NCI-H524 (cell line): ENCODE measurements at regions not wholly inside any gene's neighbourhood (a gene's known extent, or its start where the extent isn't known, plus 50 kb on each side); places are given as distances from the start of the nearest gene placed in this dataset.

ENCODE experiments used
- DNase-seq, 2 experiments: peaks; one replicate each; lab custom pipeline; 2025; lab: John Stamatoyannopoulos, UW

GRCh38 chr5:111887706-111888105, 130.7 kb upstream of the NREP start:
- no peak for DNase-seq

DNA sequence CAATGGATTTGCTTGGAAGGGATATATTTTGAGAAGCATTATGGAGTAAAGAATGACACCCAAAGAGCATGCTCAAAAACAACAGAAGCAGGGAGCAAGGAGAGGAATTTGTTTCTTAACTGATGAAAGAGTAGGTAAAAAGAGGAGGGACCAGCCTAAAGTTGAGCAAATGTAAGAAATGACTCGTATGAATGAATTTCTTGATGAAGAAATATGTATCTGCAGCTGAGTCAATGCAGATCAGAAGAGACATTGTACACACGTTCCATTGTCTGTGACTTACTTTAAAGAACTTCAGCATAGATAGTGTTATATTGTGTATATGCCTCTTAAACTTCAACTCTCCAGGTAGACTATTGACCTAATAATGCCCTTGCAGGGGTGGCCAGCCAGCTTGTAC, 112.7 kb upstream of the NREP start:
- DNase-seq: no peak

DNA sequence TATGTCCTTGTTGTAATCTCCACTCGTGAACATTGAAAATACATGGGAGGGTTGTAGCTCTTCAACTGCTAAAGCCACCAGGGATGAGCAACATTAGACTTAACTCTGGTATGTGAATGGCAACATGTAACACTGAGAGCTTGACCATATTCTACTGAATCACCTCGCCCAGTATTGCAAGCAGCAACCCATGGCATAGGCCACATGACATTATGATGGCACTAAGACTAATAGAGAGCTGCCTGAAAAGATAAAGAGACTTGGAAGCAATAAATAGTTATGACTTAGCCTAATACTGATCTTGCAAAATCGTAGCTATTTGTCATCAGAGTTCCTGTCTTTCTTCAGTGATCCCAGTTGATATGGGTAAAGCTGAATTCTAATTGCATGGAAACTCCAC, 108.4 kb upstream of the NREP start:
- DNase-seq: no peak

DNA sequence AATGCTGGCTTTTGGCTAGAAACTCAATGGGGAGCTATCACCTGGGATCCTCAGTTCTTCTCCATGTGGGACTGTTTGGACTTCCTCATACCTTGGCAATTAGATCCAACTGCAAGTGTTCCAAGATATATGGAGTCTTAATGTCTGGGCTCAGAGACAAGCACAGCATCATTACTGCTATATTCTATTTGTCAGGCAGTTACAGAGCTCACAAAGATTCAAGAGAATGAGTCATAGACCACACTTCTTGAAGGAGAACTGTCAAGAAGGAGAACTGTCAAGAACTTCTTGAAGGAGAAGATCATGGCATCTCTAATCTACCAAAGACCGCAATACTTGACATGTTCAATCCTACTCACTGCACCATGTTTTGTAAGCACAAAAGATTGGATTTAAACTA, 106.8 kb upstream of the NREP start:
- no peak for DNase-seq

GRCh38 chr5:111859533-111860270, 102.7 kb upstream of the NREP start:
- DNase-seq: no peak

DNA sequence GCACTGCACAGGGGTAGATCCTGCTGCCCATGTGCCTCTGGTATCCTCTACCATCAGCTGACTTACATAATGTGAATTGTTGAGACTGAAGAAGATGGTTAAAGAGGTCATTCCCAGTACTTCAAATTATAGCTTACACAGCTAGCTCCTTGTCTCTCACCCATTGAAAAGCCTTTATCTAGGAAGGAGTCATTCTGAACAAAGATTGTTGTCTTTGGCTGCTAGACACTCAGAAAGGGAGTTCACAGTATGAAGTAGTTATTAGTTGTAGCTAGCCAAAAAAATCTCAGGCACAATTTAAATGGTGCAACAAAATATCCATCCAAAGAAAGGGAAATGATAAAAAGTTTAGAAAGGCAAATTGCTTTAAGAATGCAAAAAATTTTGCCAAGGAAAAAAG, 102.0 kb upstream of the NREP start:
- DNase-seq: no peak

GRCh38 chr5:111857623-111858022, 100.6 kb upstream of the NREP start:
- no peak for DNase-seq

DNA sequence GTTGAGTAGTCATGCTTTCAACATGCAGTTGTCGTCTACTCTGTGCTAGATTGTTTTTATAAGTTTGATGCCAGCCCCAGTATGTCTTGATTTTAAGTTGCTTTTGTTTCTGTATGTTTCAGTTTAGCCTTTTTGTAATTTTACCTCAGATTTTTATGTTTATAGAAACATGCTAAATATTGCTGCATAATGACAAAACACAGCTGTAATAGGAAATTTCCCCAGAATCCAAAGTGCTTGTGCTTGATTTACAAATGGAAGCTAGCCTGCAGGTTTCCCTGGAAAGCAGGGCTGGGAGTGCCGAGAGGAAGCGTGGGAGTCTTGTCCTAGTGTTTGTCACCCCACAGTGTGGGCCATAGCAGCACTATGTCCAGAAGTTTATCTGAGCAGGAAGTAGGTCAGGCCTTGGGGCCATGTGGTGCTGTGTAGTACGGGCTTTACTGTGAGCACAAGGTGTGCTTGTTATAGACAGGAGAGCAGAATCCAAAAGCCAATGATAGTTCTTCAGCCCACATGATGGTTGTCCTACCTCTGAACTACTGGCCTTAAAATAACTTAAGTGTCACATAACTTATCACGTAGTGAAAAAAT, 100.0 kb upstream of the NREP start:
- no peak for DNase-seq

DNA sequence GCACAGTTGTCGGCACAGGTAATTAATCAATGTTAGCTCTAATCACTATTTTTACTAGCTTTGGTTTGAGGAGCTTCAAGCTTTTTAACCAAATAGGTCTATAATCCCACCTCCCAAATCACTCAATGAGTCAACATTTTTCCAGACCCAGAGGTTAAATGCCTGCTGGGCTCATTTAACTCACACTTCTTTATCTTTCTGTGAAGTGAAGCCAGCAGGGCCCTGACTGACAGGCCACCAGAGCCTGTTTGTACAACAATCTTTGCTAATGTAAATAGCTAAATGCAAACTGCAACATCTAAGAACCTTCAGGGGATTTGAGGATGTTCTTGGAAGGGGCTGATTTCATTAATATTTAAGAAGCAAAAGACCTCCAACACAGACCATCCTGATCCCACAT, 98.4 kb upstream of the NREP start:
- DNase-seq: no peak

DNA sequence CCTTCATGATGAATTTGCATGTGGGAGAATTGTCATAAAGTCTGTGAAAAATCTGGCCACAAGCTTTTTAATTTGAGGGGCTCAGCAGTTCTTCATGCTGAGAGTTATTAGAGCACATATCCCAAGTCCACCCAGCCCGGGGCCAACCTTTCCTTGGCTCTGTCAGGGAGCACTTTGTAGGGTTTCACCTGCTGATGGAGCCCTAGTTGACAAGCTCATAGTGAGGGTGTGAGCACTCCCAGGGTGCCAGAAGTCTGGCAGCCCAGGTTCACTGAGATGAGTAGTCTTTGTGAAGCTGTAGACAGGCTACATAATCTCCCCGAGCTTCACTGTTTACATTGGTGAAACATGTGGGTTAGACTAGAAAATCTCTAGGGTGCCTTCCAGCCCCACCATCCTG, 97.2 kb upstream of the NREP start:
- DNase-seq: no peak

GRCh38 chr5:111853748-111854147, 96.8 kb upstream of the NREP start:
- peak in 1 of 2 experiments; percentile 8 for DNase-seq

DNA sequence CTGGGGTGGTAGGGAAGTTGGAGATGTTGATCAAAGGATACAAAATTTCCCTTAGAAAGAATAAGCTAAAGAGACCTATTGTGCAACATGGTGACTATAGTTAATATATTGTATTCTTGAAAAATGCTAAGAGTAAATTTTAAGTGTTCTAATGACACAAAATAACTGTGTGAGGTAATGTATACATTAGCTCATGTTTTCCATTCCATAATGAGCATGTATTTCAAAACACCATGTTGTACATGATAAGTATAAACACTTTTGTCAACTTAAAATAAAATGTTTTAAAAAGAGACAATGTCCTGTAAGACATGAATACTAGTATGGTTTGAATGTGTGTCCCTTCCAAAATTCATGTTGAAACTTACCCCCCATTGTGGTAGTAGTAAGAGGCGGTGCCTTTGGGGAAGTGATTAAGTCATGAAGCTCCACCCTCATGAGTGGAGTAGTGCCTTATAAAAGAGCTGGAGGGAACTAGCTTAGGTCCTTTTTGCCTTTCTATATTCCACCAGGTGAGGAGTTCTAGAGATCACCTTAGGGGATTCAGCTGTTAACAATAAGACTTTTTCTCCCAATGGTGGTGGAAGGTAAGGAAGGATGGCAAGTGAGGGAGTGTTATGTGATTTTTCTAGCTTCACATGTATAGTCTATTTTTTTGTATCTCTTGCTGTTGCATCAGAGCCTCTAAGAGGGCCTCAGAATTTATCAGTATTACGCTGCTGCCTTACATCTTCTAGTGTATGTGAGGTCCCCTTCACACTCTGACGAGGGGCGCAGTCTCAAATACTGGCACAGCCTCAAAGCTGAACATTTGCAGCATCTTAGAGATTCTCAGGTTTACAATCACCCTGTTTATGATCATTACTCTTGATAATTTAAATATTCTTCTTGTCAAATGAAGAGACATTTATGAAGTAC, 94.9 kb upstream of the NREP start:
- no peak for DNase-seq

DNA sequence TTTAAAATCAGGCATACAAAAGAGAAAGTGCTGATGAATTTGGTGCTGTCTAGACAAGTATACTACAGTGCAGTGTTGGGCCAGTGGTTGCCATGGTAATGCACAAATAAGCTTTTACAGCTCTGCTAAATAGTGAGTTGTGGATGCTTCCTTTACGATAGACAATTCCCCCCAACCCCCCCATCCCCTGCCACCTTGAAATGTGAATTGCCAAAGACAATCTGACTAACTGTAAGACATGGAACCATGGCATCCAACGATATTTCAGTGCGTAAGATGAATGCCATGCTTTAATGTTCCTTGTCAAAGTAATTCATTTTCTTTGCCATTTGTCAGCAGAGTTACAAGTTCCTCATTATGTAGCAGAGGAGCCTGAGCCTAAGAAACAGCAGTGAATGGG, 91.5 kb upstream of the NREP start:
- no peak for DNase-seq

- DNase-seq: no peak
Observed at GRCh38 chr5:111847052-111847925, 90.3 kb upstream of the NREP start.

GRCh38 chr5:111840036-111840674, 83.2 kb upstream of the NREP start:
- DNase-seq: no peak

- DNase-seq: no peak
Observed at GRCh38 chr5:111839438-111839837, 82.4 kb upstream of the NREP start.

GRCh38 chr5:111836426-111836825, 79.4 kb upstream of the NREP start:
- no peak for DNase-seq

DNA sequence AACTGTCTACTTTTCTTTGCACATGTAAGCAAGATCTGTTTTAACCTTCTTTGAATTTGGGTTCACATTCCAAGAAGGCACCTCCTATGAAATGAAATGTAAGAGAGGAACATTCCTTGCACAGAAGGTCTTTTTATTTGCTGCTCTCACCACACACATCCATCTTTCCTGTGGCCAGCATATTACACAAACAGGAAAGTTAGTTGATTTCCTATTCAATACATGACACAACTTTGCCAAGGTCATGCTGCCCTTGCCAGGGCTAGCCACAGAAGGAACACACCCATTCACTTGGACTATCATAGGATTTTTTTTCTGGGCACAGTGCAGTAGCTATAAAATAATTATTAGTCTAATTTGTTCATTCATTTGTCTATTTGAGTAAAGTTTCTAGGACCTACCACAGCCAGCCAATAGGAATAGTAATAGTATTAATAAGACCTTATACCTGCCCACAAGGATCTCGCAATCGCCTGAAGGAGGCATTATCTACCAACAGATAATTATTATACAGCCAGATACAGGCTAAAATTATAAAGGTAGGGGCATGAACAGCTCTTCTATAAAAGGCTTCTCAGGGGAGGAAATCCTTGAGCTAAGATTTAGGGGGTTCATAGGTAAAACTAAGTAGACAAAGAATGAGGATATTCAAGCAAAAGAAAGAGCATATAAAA, 78.1 kb upstream of the NREP start:
- DNase-seq: no peak

DNA sequence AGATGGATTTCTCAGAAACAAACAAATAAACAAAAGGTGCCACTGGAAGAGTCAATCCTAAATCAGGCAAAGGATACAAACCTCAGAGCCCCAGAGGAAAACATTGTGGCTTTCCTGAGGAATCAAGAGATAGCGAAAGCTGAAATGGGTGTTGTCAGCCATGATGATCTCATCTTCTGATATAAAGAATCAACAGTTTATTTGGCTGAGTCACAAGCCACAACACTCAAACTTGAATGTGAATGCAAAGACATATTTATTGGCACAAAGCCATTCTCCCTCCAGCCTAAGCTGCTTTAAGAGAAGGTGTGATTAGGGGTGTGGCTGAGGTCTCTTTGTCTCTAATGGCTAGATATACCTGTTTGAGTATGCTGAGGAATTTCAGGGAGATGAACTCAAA, 73.3 kb upstream of the NREP start:
- DNase-seq: no peak

DNA sequence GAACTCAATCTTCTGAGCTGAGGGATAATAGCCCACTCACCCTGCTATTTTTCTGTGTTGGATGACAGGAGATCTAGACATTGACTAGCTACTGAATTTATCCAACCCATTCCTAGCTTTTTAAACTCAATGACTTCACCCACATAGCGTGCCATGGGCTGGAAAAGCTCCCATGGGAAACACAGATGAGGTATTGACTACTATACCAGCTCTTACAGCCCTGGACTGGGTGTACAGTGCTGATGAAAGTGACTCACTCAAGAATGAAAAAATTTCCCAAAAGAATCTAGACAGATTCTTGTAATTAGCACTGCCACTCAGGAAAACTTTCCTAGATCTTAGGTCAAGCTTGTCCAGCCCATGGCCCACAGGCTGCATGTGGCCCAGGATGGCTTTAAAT, 72.7 kb upstream of the NREP start:
- no peak for DNase-seq

GRCh38 chr5:111826064-111826463, 69.1 kb upstream of the NREP start:
- no peak for DNase-seq
